H1 (cell line): ENCODE measurements at regions not wholly inside any gene's neighbourhood (a gene's known extent, or its start where the extent isn't known, plus 50 kb on each side); places are given as distances from the start of the nearest gene placed in this dataset.

Experiments used
- RBBP5 ChIP-seq: IDR thresholded peaks from 2 replicates; pipeline ENCODE4 v1.7.1; 2012; ENCODE audit warnings: low read depth, mild to moderate bottlenecking, inconsistent platforms, low read length, moderate library complexity, borderline replicate concordance
- RXRA ChIP-seq: IDR thresholded peaks from 2 replicates; pipeline ENCODE4 v1.6.1; 2011; ENCODE audit warnings: low read depth, mild to moderate bottlenecking, low read length, moderate library complexity; ENCODE audit not compliant: insufficient read depth
- SRF ChIP-seq: IDR thresholded peaks from 2 replicates; pipeline ENCODE4 v1.6.1; 2011; ENCODE audit warnings: mild to moderate bottlenecking, low read depth, low read length, moderate library complexity

DNA sequence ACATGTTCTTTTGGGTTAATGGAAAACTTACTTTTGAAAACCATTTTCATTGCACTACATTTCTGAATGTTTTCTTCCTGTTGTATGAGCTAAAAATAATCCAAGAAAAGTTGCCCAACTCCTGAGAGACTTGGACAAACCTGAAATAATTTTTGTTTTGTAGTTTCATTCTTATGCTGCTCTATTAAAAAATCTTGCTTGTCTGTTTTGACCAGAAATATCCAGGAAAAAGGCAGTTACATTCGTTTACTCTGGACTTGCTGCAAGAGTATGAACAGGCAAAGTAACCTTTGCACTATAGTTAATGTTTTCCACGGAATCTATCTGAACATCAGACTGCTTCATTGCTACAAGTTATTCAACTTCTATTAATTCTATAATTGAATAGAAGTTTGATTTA lies 200.1 kb upstream of the DAB2 start (continued):
- TF ChIP-seq RBBP5 (no peak), SRF (no peak), RXRA (no peak)
